B cell (primary cell): ENCODE measurements at regions not wholly inside any gene's neighbourhood (a gene's known extent, or its start where the extent isn't known, plus 50 kb on each side); places are given as distances from the start of the nearest gene placed in this dataset.

Experiments
- EZH2 ChIP-seq: IDR thresholded peaks from 2 replicates; pipeline ENCODE4 v1.6.1; 2012; ENCODE audit warnings: borderline replicate concordance, low read depth, mild to moderate bottlenecking, moderate library complexity, low read length; ENCODE audit not compliant: insufficient read depth, poor library complexity, severe bottlenecking
- TF ChIP-seq, protein P1 (sequence below): fragments of 200-600 bp; IDR thresholded peaks from one replicate; pipeline ENCODE4 v1.8.0; 2022; ENCODE audit warnings: antibody characterized with exemption, mild to moderate bottlenecking

DNA sequence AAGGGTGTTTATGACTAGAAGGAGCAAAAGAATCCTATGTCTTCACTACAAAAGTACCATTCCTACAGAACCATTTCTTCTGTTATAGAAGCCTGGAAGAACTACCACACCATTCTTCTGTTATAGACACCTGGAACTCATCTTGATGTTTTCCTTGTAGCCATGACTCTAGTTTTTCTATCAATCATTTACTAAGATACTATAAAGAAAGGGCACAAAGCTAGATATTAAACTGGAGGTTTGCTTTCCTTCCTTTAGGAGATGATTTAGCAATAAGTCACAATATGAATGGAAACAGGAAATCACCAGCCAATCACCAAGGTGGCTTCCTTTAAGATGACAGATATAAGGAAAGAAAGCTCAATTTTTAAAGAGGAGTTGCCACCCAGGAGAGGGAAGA is 100.3 kb upstream of the NEUROD1 start:
- TF ChIP-seq, protein P1, sequence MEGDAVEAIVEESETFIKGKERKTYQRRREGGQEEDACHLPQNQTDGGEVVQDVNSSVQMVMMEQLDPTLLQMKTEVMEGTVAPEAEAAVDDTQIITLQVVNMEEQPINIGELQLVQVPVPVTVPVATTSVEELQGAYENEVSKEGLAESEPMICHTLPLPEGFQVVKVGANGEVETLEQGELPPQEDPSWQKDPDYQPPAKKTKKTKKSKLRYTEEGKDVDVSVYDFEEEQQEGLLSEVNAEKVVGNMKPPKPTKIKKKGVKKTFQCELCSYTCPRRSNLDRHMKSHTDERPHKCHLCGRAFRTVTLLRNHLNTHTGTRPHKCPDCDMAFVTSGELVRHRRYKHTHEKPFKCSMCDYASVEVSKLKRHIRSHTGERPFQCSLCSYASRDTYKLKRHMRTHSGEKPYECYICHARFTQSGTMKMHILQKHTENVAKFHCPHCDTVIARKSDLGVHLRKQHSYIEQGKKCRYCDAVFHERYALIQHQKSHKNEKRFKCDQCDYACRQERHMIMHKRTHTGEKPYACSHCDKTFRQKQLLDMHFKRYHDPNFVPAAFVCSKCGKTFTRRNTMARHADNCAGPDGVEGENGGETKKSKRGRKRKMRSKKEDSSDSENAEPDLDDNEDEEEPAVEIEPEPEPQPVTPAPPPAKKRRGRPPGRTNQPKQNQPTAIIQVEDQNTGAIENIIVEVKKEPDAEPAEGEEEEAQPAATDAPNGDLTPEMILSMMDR = no peak
- no peak for TF ChIP-seq EZH2
